CD4-positive, alpha-beta T cell (primary cell): ENCODE measurements at regions not wholly inside any gene's neighbourhood (a gene's known extent, or its start where the extent isn't known, plus 50 kb on each side); places are given as distances from the start of the nearest gene placed in this dataset.

Experiments
- ATAC-seq: fragments of 200-7000 bp; cut with Tn5 transposase; one replicate; pipeline ENCODE4 v1.10.0; 2022; ENCODE audit warnings: mild to moderate bottlenecking; ENCODE audit not compliant: poor library complexity
- CTCF ChIA-PET: fragments of 350-600 bp; sonication (Branson Sonifier 250); formaldehyde crosslinking; loops from one replicate; lab custom pipeline; 2021; ENCODE audit warnings: antibody characterized with exemption, inconsistent platforms; lab: Charles Lee
- POLR2A ChIA-PET: fragments of 350-600 bp; sonication (Branson Sonifier 250); formaldehyde crosslinking; loops from one replicate; lab custom pipeline; 2021; ENCODE audit warnings: antibody characterized with exemption, inconsistent platforms; lab: Charles Lee
- DNase-seq, 14 experiments: peaks; one replicate each; pipeline ENCODE4 v3.0.0-alpha.2; 2013 to 2020; ENCODE audit warnings: mixed read lengths in 2 of 14
- H3K27ac ChIP-seq, 2 donors: one replicate each; pipeline versions ENCODE4 v1.5.1 to v1.7.0; 2013; ENCODE audit warnings: low read length in 2 of 2, low read depth in 1 of 2, mild to moderate bottlenecking in 1 of 2
- H3K27me3 ChIP-seq, 2 experiments: 1 replicate in 1 of 2; 2 replicates in 1 of 2; pipeline versions ENCODE4 v1.6.1 to v1.7.0; 2013; ENCODE audit warnings: low read length in 2 of 2, control low read depth in 1 of 2, mild to moderate bottlenecking in 1 of 2, moderate library complexity in 1 of 2; ENCODE audit not compliant: insufficient read depth in 2 of 2, control insufficient read depth in 1 of 2
- H3K36me3 ChIP-seq: one replicate; pipeline ENCODE4 v1.6.1; 2013; ENCODE audit warnings: low read length, control low read depth; ENCODE audit not compliant: insufficient read depth
- H3K4me1 ChIP-seq: one replicate; pipeline ENCODE4 v1.6.1; 2013; ENCODE audit warnings: low read length, control low read depth; ENCODE audit not compliant: insufficient read depth
- H3K4me3 ChIP-seq: one replicate; pipeline ENCODE4 v1.5.1; 2013; ENCODE audit warnings: mild to moderate bottlenecking, low read length, moderate library complexity
- H3K9me3 ChIP-seq, 2 experiments: 1 replicate in 1 of 2; 2 replicates in 1 of 2; pipeline versions ENCODE4 v1.6.1 to v1.7.0; 2013; ENCODE audit warnings: low read length in 2 of 2, mild to moderate bottlenecking in 2 of 2, control low read depth in 1 of 2, moderate library complexity in 1 of 2; ENCODE audit not compliant: control insufficient read depth in 1 of 2, insufficient read depth in 1 of 2
- H3K27ac Mint-ChIP-seq: one replicate; pipeline ENCODE4 v1.8.0; 2020; ENCODE audit warnings: mixed read lengths
- H3K27me3 Mint-ChIP-seq: one replicate; pipeline ENCODE4 v1.8.0; 2021; ENCODE audit warnings: mixed read lengths
- H3K36me3 Mint-ChIP-seq: one replicate; pipeline ENCODE4 v1.8.0; 2021; ENCODE audit warnings: low read depth, mixed read lengths
- H3K4me1 Mint-ChIP-seq: one replicate; pipeline ENCODE4 v1.8.0; 2021; ENCODE audit warnings: low read depth, mixed read lengths
- H3K4me3 Mint-ChIP-seq: one replicate; pipeline ENCODE4 v1.8.0; 2020; ENCODE audit warnings: mild to moderate bottlenecking, mixed read lengths
- H3K9me3 Mint-ChIP-seq: one replicate; pipeline ENCODE4 v1.8.0; 2020; ENCODE audit warnings: mixed read lengths
- CTCF ChIP-seq: fragments of 200-600 bp; IDR thresholded peaks from one replicate; pipeline ENCODE4 v1.8.0; 2022; ENCODE audit warnings: antibody characterized with exemption, mild to moderate bottlenecking
- intact Hi-C, 2 experiments: fragments of 100-400 bp; cut with DNase I in 1 of 2; cut with micrococcal nuclease in 1 of 2; formaldehyde crosslinking; loops; one replicate each; pipeline versions ENCODE4 v1.15.1 to v1.9.0; 2023 to 2025; cut with DNase I, micrococcal nuclease

GRCh38 chr10:35706959-35707358 lies 64.9 kb upstream of the FZD8 start:
- no peaks in the 10 kb centered on the region for H3K36me3 ChIP-seq
- peaks cover 0 to 6% of the 10 kb centered on the region in 2 experiments for H3K27me3 ChIP-seq
- no peak overlapping the region for H3K27ac ChIP-seq
- Mint-ChIP-seq H3K27ac (no peak overlapping the region), H3K9me3 (peaks cover 10% of the 10 kb centered on the region), H3K27me3 (peaks cover 17% of the 10 kb centered on the region), H3K36me3 (no peaks in the 10 kb centered on the region), H3K4me3 (no peak overlapping the region), H3K4me1 (no peaks in the 10 kb centered on the region)
- H3K4me1 ChIP-seq, result no peaks in the 10 kb centered on the region
- ChIA-PET POLR2A (no interaction called here), CTCF (no interaction called here)
- intact Hi-C loops, result loop anchor here in 1 of 2 experiments (5.0 kb wide), 1 partner anchor 1220 kb away; no protein-coding TSS in a partner anchor
- no peak for DNase-seq
- H3K4me3 ChIP-seq, result no peak overlapping the region
- no peak for TF ChIP-seq CTCF
- no peaks in the 10 kb centered on the region for H3K9me3 ChIP-seq
- ATAC-seq, result no peak

- ATAC-seq (no peak), DNase-seq (no peak)
- Histone ChIP-seq H3K27me3 (no peaks in the 10 kb centered on the region), H3K27ac (no peak overlapping the region), H3K4me3 (no peak overlapping the region), H3K4me1 (no peaks in the 10 kb centered on the region), H3K9me3 (no peaks in the 10 kb centered on the region), H3K36me3 (no peaks in the 10 kb centered on the region)
- H3K9me3 Mint-ChIP-seq, result peaks cover 7% of the 10 kb centered on the region
- no peak for TF ChIP-seq CTCF
- CTCF ChIA-PET, result no interaction called here
- H3K4me3 Mint-ChIP-seq, result no peak overlapping the region
- no peaks in the 10 kb centered on the region for H3K4me1 Mint-ChIP-seq
- POLR2A ChIA-PET, result no interaction called here
- no peaks in the 10 kb centered on the region for H3K36me3 Mint-ChIP-seq
- intact Hi-C loops, result loop anchor here in 1 of 2 experiments (5.0 kb wide), 1 partner anchor 1218 kb away; no protein-coding TSS in a partner anchor
- no peak overlapping the region for H3K27ac Mint-ChIP-seq
- H3K27me3 Mint-ChIP-seq, result peaks cover 11% of the 10 kb centered on the region
These were observed 63.6 kb upstream of the FZD8 start for GRCh38 chr10:35705671-35706070.

GRCh38 chr10:35705051-35705450 lies 63.0 kb upstream of the FZD8 start:
- H3K27me3 ChIP-seq, result no peaks in the 10 kb centered on the region
- intact Hi-C loops, result loop anchor here in 1 of 2 experiments (5.0 kb wide), 1 partner anchor 1218 kb away; no protein-coding TSS in a partner anchor
- ATAC-seq (no peak), DNase-seq (no peak)
- Mint-ChIP-seq H3K27ac (no peak overlapping the region), H3K4me3 (no peak overlapping the region), H3K9me3 (peaks cover 3% of the 10 kb centered on the region), H3K4me1 (no peaks in the 10 kb centered on the region), H3K36me3 (no peaks in the 10 kb centered on the region), H3K27me3 (peaks cover 5% of the 10 kb centered on the region)
- no peak for TF ChIP-seq CTCF
- H3K27ac ChIP-seq, result no peak overlapping the region
- POLR2A ChIA-PET, result no interaction called here
- no peak overlapping the region for H3K4me3 ChIP-seq
- CTCF ChIA-PET, result no interaction called here
- no peaks in the 10 kb centered on the region for H3K9me3 ChIP-seq
- H3K4me1 ChIP-seq, result no peaks in the 10 kb centered on the region
- no peaks in the 10 kb centered on the region for H3K36me3 ChIP-seq
